ENCODE measurements at regions not wholly inside any gene's neighbourhood (a gene's known extent, or its start where the extent isn't known, plus 50 kb on each side); places are given as distances from the start of the nearest gene placed in this dataset.

DNA sequence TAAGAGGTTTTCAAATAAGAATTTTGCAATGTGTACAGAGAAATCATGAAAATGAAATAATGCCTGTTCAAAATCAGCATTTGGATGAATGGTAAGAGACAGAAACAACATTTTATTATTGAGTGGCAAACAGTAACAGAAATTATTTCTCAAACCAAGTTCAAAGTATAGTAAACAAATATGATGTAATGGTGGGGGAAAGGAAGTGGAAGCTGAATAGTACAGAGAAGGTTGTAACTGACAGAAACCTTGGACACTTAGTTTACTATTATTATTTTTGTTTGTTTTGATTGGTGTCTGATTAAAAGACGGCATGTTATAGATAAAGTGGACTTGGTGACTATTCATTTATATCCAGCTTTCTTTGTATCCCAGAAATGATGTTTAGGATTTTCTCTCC lies 1637.4 kb upstream of the ACVR2A start:
- no peak overlapping the region for H3K27ac ChIP-seq (ENCODE audit: insufficient read depth, low read length)
- no peaks in the 10 kb centered on the region for H3K4me1 ChIP-seq (ENCODE audit: control insufficient read depth, extremely low read depth, insufficient read depth, low read length)
- no peaks in the 10 kb centered on the region for H4K20me1 ChIP-seq (ENCODE audit: control insufficient read depth, extremely low read depth, insufficient read depth, low read length)
- no peaks in the 10 kb centered on the region for H3K36me3 ChIP-seq (ENCODE audit: control insufficient read depth, insufficient read depth, low read length)
- no peak for TF ChIP-seq EZH2 (IDR thresholded peaks at IDR 0.05; ENCODE audit: low read length, missing control alignments)
- TF ChIP-seq, protein P1, sequence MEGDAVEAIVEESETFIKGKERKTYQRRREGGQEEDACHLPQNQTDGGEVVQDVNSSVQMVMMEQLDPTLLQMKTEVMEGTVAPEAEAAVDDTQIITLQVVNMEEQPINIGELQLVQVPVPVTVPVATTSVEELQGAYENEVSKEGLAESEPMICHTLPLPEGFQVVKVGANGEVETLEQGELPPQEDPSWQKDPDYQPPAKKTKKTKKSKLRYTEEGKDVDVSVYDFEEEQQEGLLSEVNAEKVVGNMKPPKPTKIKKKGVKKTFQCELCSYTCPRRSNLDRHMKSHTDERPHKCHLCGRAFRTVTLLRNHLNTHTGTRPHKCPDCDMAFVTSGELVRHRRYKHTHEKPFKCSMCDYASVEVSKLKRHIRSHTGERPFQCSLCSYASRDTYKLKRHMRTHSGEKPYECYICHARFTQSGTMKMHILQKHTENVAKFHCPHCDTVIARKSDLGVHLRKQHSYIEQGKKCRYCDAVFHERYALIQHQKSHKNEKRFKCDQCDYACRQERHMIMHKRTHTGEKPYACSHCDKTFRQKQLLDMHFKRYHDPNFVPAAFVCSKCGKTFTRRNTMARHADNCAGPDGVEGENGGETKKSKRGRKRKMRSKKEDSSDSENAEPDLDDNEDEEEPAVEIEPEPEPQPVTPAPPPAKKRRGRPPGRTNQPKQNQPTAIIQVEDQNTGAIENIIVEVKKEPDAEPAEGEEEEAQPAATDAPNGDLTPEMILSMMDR (conservative IDR thresholded peaks at IDR 0.05 in 1 of 2, IDR thresholded peaks at IDR 0.05 in 1 of 2; ENCODE audit: low read depth in 1 of 2, low read length in 2 of 2) = no peak
- DNase-seq (ENCODE audit: low read depth in 2 of 2) = no peak
- H3K4me3 ChIP-seq (replicated peaks in 1 of 4; ENCODE audit: control extremely low read depth in 1 of 4, insufficient read depth in 1 of 4, low read depth in 3 of 4, low read length in 4 of 4) = no peak overlapping the region
- no peaks in the 10 kb centered on the region for H3K9me3 ChIP-seq (ENCODE audit: control insufficient read depth, insufficient read depth, low read depth, low read length)
- H3K9ac ChIP-seq (ENCODE audit: insufficient read depth, low read length) = no peak overlapping the region
- H3K4me2 ChIP-seq (ENCODE audit: extremely low read depth, insufficient read depth, low read length) = no peak overlapping the region
- no peaks in the 10 kb centered on the region for H3K79me2 ChIP-seq (ENCODE audit: control insufficient read depth, insufficient read depth, low read length)
- H3K27me3 ChIP-seq (ENCODE audit: control insufficient read depth, insufficient read depth, low read length) = no peaks in the 10 kb centered on the region
- no peak overlapping the region for H2AFZ ChIP-seq (ENCODE audit: low read length)

- Histone ChIP-seq H3K27ac (ENCODE audit: insufficient read depth, low read length) (no peak overlapping the region), H3K9ac (ENCODE audit: insufficient read depth, low read length) (no peak overlapping the region), H3K27me3 (ENCODE audit: control insufficient read depth, insufficient read depth, low read length) (no peaks in the 10 kb centered on the region), H3K79me2 (ENCODE audit: control insufficient read depth, insufficient read depth, low read length) (no peaks in the 10 kb centered on the region), H3K4me1 (ENCODE audit: control insufficient read depth, extremely low read depth, insufficient read depth, low read length) (no peaks in the 10 kb centered on the region), H3K36me3 (ENCODE audit: control insufficient read depth, insufficient read depth, low read length) (no peaks in the 10 kb centered on the region), H3K4me3 (replicated peaks in 1 of 4; ENCODE audit: control extremely low read depth in 1 of 4, insufficient read depth in 1 of 4, low read depth in 3 of 4, low read length in 4 of 4) (no peak overlapping the region), H4K20me1 (ENCODE audit: control insufficient read depth, extremely low read depth, insufficient read depth, low read length) (no peaks in the 10 kb centered on the region), H3K4me2 (ENCODE audit: extremely low read depth, insufficient read depth, low read length) (no peak overlapping the region), H2AFZ (ENCODE audit: low read length) (no peak overlapping the region), H3K9me3 (ENCODE audit: control insufficient read depth, insufficient read depth, low read depth, low read length) (no peaks in the 10 kb centered on the region)
- TF ChIP-seq, protein P1 (conservative IDR thresholded peaks at IDR 0.05 in 1 of 2, IDR thresholded peaks at IDR 0.05 in 1 of 2; ENCODE audit: low read depth in 1 of 2, low read length in 2 of 2) = no peak
- no peak for TF ChIP-seq EZH2 (IDR thresholded peaks at IDR 0.05; ENCODE audit: low read length, missing control alignments)
- DNase-seq (ENCODE audit: low read depth in 2 of 2) = no peak
Observed at GRCh38 chr2:146203064-146203624, 1641.7 kb upstream of the ACVR2A start.

- H4K20me1 ChIP-seq (ENCODE audit: control insufficient read depth, extremely low read depth, insufficient read depth, low read length) = no peaks in the 10 kb centered on the region
- no peak overlapping the region for H3K4me2 ChIP-seq (ENCODE audit: extremely low read depth, insufficient read depth, low read length)
- H3K27ac ChIP-seq (ENCODE audit: insufficient read depth, low read length) = no peak overlapping the region
- no peaks in the 10 kb centered on the region for H3K79me2 ChIP-seq (ENCODE audit: control insufficient read depth, insufficient read depth, low read length)
- TF ChIP-seq EZH2 (IDR thresholded peaks at IDR 0.05; ENCODE audit: low read length, missing control alignments) = no peak
- TF ChIP-seq, protein P1 (conservative IDR thresholded peaks at IDR 0.05 in 1 of 2, IDR thresholded peaks at IDR 0.05 in 1 of 2; ENCODE audit: low read depth in 1 of 2, low read length in 2 of 2) = no peak
- H3K36me3 ChIP-seq (ENCODE audit: control insufficient read depth, insufficient read depth, low read length) = no peaks in the 10 kb centered on the region
- H3K9ac ChIP-seq (ENCODE audit: insufficient read depth, low read length) = no peak overlapping the region
- H3K4me1 ChIP-seq (ENCODE audit: control insufficient read depth, extremely low read depth, insufficient read depth, low read length) = no peaks in the 10 kb centered on the region
- no peaks in the 10 kb centered on the region for H3K9me3 ChIP-seq (ENCODE audit: control insufficient read depth, insufficient read depth, low read depth, low read length)
- no peak overlapping the region for H3K4me3 ChIP-seq (replicated peaks in 1 of 4; ENCODE audit: control extremely low read depth in 1 of 4, insufficient read depth in 1 of 4, low read depth in 3 of 4, low read length in 4 of 4)
- H2AFZ ChIP-seq (ENCODE audit: low read length) = no peak overlapping the region
- H3K27me3 ChIP-seq (ENCODE audit: control insufficient read depth, insufficient read depth, low read length) = no peaks in the 10 kb centered on the region
- no peak for DNase-seq (ENCODE audit: low read depth in 2 of 2)
Observed at GRCh38 chr2:146193619-146194018, 1651.2 kb upstream of the ACVR2A start.

Data from fibroblast of lung (primary cell).